Natural killer cell (primary cell): ENCODE measurements at regions not wholly inside any gene's neighbourhood (a gene's known extent, or its start where the extent isn't known, plus 50 kb on each side); places are given as distances from the start of the nearest gene placed in this dataset.
"Not testable (repeated sequence)": the region's sequence is repeated elsewhere in the genome, so short reads cannot be mapped to it uniquely, and the experiment has no call there.

ENCODE experiments used
- ATAC-seq, 3 donors: fragments of 150-1000 bp in 2 of 3; fragments of 200-7000 bp in 1 of 3; cut with Tn5 transposase; 1 replicate in 1 of 3; 2 replicates in 2 of 3; pipeline ENCODE4 v1.10.0; 2021; ENCODE audit warnings: mild to moderate bottlenecking in 2 of 3, moderate library complexity in 2 of 3
- DNase-seq, 2 donors: peaks; one replicate each; pipeline versions ENCODE4 v3.0.0 to v3.0.0-alpha.2; 2013 to 2021; ENCODE audit warnings: mixed read lengths in 1 of 2
- H3K27ac ChIP-seq: one replicate; pipeline ENCODE4 v1.5.1; 2013; ENCODE audit warnings: mild to moderate bottlenecking, low read length
- H3K27me3 ChIP-seq: one replicate; pipeline ENCODE4 v1.6.1; 2013; ENCODE audit warnings: low read length; ENCODE audit not compliant: control insufficient read depth, insufficient read depth
- H3K36me3 ChIP-seq: one replicate; pipeline ENCODE4 v1.6.1; 2013; ENCODE audit warnings: low read length; ENCODE audit not compliant: control insufficient read depth, insufficient read depth
- H3K4me1 ChIP-seq: one replicate; pipeline ENCODE4 v1.6.1; 2013; ENCODE audit warnings: low read length; ENCODE audit not compliant: control insufficient read depth, insufficient read depth
- H3K4me3 ChIP-seq: one replicate; pipeline ENCODE4 v1.5.1; 2013; ENCODE audit warnings: low read length
- H3K9me3 ChIP-seq: one replicate; pipeline ENCODE4 v1.6.1; 2013; ENCODE audit warnings: low read length; ENCODE audit not compliant: control insufficient read depth, insufficient read depth
- H3K27ac Mint-ChIP-seq, 2 donors: one replicate each; pipeline ENCODE4 v1.8.0; 2022; ENCODE audit warnings: mild to moderate bottlenecking in 2 of 2, mixed read lengths in 2 of 2, moderate library complexity in 1 of 2
- H3K27me3 Mint-ChIP-seq, 2 donors: one replicate each; pipeline ENCODE4 v1.8.0; 2022; ENCODE audit warnings: low read depth in 2 of 2, mixed read lengths in 2 of 2
- H3K36me3 Mint-ChIP-seq: one replicate; pipeline ENCODE4 v1.8.0; 2022; ENCODE audit warnings: mixed read lengths
- H3K4me1 Mint-ChIP-seq, 2 donors: one replicate each; pipeline ENCODE4 v1.8.0; 2022; ENCODE audit warnings: mixed read lengths in 2 of 2
- H3K4me3 Mint-ChIP-seq: one replicate; pipeline ENCODE4 v1.8.0; 2022; ENCODE audit warnings: mild to moderate bottlenecking, moderate library complexity, mixed read lengths
- H3K9me3 Mint-ChIP-seq, 2 donors: one replicate each; pipeline ENCODE4 v1.8.0; 2022; ENCODE audit warnings: mixed read lengths in 2 of 2
- WGBS: methylation state at CpG from one replicate; pipeline ENCODE4 v1.1.7; 2013; ENCODE audit warnings: missing lambda C conversion rate; ENCODE audit not compliant: insufficient coverage; 5-methylcytosine and 5-hydroxymethylcytosine counted together
- intact Hi-C: fragments of 100-400 bp; cut with micrococcal nuclease; formaldehyde crosslinking; loops from one replicate; pipeline ENCODE4 v1.14.2; 2022
- TF ChIP-seq, protein P1 (sequence below): fragments of 200-600 bp; IDR thresholded peaks from one replicate; pipeline ENCODE4 v1.8.0; 2022; ENCODE audit warnings: antibody characterized with exemption

GRCh38 chr21:16124378-16125138, 394.8 kb downstream of the USP25 start:
- TF ChIP-seq, protein P1, sequence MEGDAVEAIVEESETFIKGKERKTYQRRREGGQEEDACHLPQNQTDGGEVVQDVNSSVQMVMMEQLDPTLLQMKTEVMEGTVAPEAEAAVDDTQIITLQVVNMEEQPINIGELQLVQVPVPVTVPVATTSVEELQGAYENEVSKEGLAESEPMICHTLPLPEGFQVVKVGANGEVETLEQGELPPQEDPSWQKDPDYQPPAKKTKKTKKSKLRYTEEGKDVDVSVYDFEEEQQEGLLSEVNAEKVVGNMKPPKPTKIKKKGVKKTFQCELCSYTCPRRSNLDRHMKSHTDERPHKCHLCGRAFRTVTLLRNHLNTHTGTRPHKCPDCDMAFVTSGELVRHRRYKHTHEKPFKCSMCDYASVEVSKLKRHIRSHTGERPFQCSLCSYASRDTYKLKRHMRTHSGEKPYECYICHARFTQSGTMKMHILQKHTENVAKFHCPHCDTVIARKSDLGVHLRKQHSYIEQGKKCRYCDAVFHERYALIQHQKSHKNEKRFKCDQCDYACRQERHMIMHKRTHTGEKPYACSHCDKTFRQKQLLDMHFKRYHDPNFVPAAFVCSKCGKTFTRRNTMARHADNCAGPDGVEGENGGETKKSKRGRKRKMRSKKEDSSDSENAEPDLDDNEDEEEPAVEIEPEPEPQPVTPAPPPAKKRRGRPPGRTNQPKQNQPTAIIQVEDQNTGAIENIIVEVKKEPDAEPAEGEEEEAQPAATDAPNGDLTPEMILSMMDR = no peak
- H3K4me3 ChIP-seq = no peak overlapping the region
- intact Hi-C loops = no loop called here
- H3K27ac Mint-ChIP-seq = no peak overlapping the region
- H3K4me1 Mint-ChIP-seq = no peaks in the 10 kb centered on the region
- H3K36me3 ChIP-seq = no peaks in the 10 kb centered on the region
- no peak overlapping the region for H3K4me3 Mint-ChIP-seq
- H3K9me3 Mint-ChIP-seq = peaks cover 4 to 6% of the 10 kb centered on the region in 2 donors
- no peak for ATAC-seq
- H3K27ac ChIP-seq = no peak overlapping the region
- no peaks in the 10 kb centered on the region for H3K36me3 Mint-ChIP-seq
- WGBS = 100% methylated on average over 3 of the region's 5 CpGs
- no peaks in the 10 kb centered on the region for H3K9me3 ChIP-seq
- no peaks in the 10 kb centered on the region for H3K4me1 ChIP-seq
- no peaks in the 10 kb centered on the region for H3K27me3 Mint-ChIP-seq
- H3K27me3 ChIP-seq = no peaks in the 10 kb centered on the region
- DNase-seq = no peak

GRCh38 chr21:16125274-16125673, 395.5 kb downstream of the USP25 start:
- no peak for DNase-seq
- Histone ChIP-seq H3K27me3 (no peaks in the 10 kb centered on the region), H3K4me3 (no peak overlapping the region), H3K36me3 (no peaks in the 10 kb centered on the region), H3K4me1 (no peaks in the 10 kb centered on the region), H3K9me3 (no peaks in the 10 kb centered on the region), H3K27ac (no peak overlapping the region)
- Mint-ChIP-seq H3K4me1 (no peaks in the 10 kb centered on the region), H3K27me3 (no peaks in the 10 kb centered on the region), H3K4me3 (no peak overlapping the region), H3K36me3 (no peaks in the 10 kb centered on the region), H3K27ac (no peak overlapping the region), H3K9me3 (peaks cover 7 to 9% of the 10 kb centered on the region in 2 donors)
- intact Hi-C loops = no loop called here
- TF ChIP-seq, protein P1 = no peak
- WGBS = 83% methylated on average over 3 of the region's 6 CpGs
- no peak for ATAC-seq

DNA sequence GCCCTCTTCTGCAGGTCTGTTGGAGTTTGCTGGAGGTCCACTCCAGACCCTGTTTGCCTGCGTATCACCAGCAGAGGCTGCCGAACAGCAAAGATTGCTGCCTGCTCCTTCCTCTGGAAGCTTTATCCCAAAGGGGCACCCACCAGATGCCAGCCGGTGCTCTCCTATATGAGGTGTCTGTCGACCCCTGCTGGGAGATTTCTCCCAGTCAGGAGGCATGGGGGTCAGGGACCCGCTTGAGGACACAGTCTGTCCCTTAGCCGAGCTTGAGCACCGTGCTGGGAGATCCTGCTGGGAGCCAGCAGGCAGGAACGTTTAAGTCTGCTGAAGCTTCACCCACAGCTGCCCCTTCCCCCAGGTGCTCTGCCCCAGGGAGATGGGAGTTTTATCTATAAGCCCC, 402.7 kb downstream of the USP25 start:
- H3K4me1 ChIP-seq, H3K4me3 Mint-ChIP-seq, H3K36me3 ChIP-seq, H3K4me3 ChIP-seq, H3K36me3 Mint-ChIP-seq, intact Hi-C loops, ATAC-seq, H3K27me3 ChIP-seq, H3K27ac ChIP-seq, H3K9me3 ChIP-seq, H3K27ac Mint-ChIP-seq, DNase-seq, H3K4me1 Mint-ChIP-seq, H3K27me3 Mint-ChIP-seq: not testable (repeated sequence)
- peaks cover 21 to 22% of the 10 kb centered on the region in 2 donors for H3K9me3 Mint-ChIP-seq
- WGBS = 87% methylated on average over 8 of the region's 8 CpGs

DNA sequence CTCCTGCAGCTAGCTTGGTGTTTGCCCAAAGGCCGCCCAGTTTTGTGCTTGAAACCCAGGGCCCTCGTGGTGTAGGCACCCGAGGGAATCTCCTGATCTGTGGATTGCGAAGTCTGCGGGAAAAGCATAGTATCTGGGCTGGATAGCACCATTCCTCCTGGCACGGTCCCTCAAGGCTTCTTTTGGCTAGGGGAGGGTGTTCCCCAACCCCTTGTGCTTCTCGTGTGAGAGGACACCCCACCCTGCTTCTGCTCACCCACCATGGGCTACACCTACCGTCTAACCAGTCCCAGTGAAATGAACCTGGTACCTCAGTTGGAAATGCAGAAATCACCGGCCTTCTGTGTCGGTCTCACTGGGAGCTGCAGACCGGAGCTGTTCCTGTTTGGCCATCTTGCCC, 403.5 kb downstream of the USP25 start:
- no peaks in the 10 kb centered on the region for H3K4me1 Mint-ChIP-seq
- H3K9me3 ChIP-seq = no peaks in the 10 kb centered on the region
- H3K27ac Mint-ChIP-seq = no peak overlapping the region
- DNase-seq (no peak), ATAC-seq (no peak)
- no peak overlapping the region for H3K4me3 Mint-ChIP-seq
- TF ChIP-seq, protein P1 = no peak
- peaks cover 21 to 22% of the 10 kb centered on the region in 2 donors for H3K9me3 Mint-ChIP-seq
- H3K27me3 Mint-ChIP-seq = no peaks in the 10 kb centered on the region
- intact Hi-C loops = no loop called here
- no peak overlapping the region for H3K4me3 ChIP-seq
- no peaks in the 10 kb centered on the region for H3K4me1 ChIP-seq
- 91% methylated on average over 11 of the region's 11 CpGs for WGBS
- H3K27ac ChIP-seq = no peak overlapping the region
- no peaks in the 10 kb centered on the region for H3K36me3 ChIP-seq
- H3K36me3 Mint-ChIP-seq = no peaks in the 10 kb centered on the region
- no peaks in the 10 kb centered on the region for H3K27me3 ChIP-seq
